Stomach (tissue), 4 donors: ENCODE measurements at regions not wholly inside any gene's neighbourhood (a gene's known extent, or its start where the extent isn't known, plus 50 kb on each side); places are given as distances from the start of the nearest gene placed in this dataset.

Source experiments
- POLR2A ChIP-seq, 4 donors: fragments of 450-650 bp; IDR thresholded peaks; one replicate each; pipeline ENCODE4 v1.6.1; 2016; ENCODE audit warnings: antibody characterized with exemption in 4 of 4, control low read depth in 2 of 4, mild to moderate bottlenecking in 1 of 4, moderate library complexity in 1 of 4
- TF ChIP-seq, protein P1 (sequence below), 7 experiments: fragments of 450-650 bp in 4 of 7; fragments of 200-600 bp in 3 of 7; sonication (generic) in 3 of 7; IDR thresholded peaks; one replicate each; pipeline ENCODE4 v1.5.1; 2016 to 2019; ENCODE audit warnings: antibody characterized with exemption in 7 of 7, control low read depth in 2 of 7, mild to moderate bottlenecking in 1 of 7

DNA sequence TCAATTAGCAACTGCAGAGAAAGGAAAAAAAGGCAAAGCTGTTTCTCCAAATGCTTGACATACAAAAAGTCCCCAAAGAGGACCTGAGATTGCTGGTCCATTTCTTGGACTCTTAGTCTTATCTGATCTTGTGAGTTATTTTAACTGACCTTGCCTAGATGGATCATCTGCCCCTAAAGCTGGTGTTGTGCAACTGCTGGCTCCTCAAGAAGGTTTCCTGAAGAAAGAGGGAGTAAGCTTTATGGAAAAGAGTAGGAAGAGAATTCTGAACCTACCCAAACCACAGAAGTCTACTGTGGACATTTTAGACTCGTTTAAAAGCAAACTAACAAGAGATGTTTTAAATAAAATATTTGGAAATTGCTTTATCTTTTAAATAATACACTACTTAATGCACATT is 140.0 kb upstream of the HS3ST3A1 start:
- TF ChIP-seq, protein P1, sequence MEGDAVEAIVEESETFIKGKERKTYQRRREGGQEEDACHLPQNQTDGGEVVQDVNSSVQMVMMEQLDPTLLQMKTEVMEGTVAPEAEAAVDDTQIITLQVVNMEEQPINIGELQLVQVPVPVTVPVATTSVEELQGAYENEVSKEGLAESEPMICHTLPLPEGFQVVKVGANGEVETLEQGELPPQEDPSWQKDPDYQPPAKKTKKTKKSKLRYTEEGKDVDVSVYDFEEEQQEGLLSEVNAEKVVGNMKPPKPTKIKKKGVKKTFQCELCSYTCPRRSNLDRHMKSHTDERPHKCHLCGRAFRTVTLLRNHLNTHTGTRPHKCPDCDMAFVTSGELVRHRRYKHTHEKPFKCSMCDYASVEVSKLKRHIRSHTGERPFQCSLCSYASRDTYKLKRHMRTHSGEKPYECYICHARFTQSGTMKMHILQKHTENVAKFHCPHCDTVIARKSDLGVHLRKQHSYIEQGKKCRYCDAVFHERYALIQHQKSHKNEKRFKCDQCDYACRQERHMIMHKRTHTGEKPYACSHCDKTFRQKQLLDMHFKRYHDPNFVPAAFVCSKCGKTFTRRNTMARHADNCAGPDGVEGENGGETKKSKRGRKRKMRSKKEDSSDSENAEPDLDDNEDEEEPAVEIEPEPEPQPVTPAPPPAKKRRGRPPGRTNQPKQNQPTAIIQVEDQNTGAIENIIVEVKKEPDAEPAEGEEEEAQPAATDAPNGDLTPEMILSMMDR (IDR thresholded peaks at IDR 0.05): no peak
- TF ChIP-seq POLR2A (IDR thresholded peaks at IDR 0.05): no peak
